GM23338 (cell line): ENCODE measurements at regions not wholly inside any gene's neighbourhood (a gene's known extent, or its start where the extent isn't known, plus 50 kb on each side); places are given as distances from the start of the nearest gene placed in this dataset.

Source experiments
- ATAC-seq: fragments of 200-7000 bp; cut with Tn5 transposase; 3 replicates; pipeline ENCODE4 v1.9.1; 2020
- DNase-seq: peaks from one replicate; pipeline ENCODE4 v3.0.0-alpha.2; 2015; ENCODE audit warnings: low spot score
- H2AFZ ChIP-seq: fragments of 200-600 bp; sonication (generic); 2 replicates; pipeline ENCODE4 v1.8.0; 2016; ENCODE audit warnings: antibody characterized with exemption, mild to moderate bottlenecking, moderate library complexity
- H3F3A ChIP-seq: fragments of 200-600 bp; sonication (generic); replicated peaks from 2 replicates; pipeline ENCODE4 v1.8.0; 2017; ENCODE audit warnings: antibody characterized with exemption, mixed run types, low read depth
- H3K27ac ChIP-seq: fragments of 200-600 bp; sonication (generic); 2 replicates; pipeline ENCODE4 v1.6.1; 2016; ENCODE audit warnings: low read depth
- H3K27me3 ChIP-seq: fragments of 200-600 bp; sonication (generic); 2 replicates; pipeline ENCODE4 v1.8.0; 2016; ENCODE audit warnings: mild to moderate bottlenecking, mixed run types, moderate library complexity; ENCODE audit not compliant: insufficient read depth
- H3K36me3 ChIP-seq: fragments of 200-600 bp; sonication (generic); 2 replicates; pipeline ENCODE4 v1.8.0; 2016; ENCODE audit warnings: mild to moderate bottlenecking; ENCODE audit not compliant: insufficient read depth
- H3K4me1 ChIP-seq: fragments of 200-600 bp; sonication (generic); 2 replicates; pipeline ENCODE4 v1.8.0; 2016; ENCODE audit warnings: mild to moderate bottlenecking, moderate library complexity; ENCODE audit not compliant: insufficient read depth
- H3K4me2 ChIP-seq: fragments of 200-600 bp; sonication (generic); 2 replicates; pipeline ENCODE4 v1.7.1; 2017; ENCODE audit warnings: mixed run types
- H3K4me3 ChIP-seq: fragments of 200-600 bp; sonication (generic); 2 replicates; pipeline ENCODE4 v1.6.1; 2016; ENCODE audit warnings: mixed run types
- H3K79me2 ChIP-seq: fragments of 200-600 bp; sonication (generic); replicated peaks from 2 replicates; pipeline ENCODE4 v1.8.0; 2017; ENCODE audit warnings: mild to moderate bottlenecking; ENCODE audit not compliant: insufficient read depth
- H3K9me2 ChIP-seq: fragments of 200-600 bp; sonication (generic); 2 replicates; pipeline ENCODE4 v1.8.0; 2017; ENCODE audit not compliant: insufficient read depth
- H4K20me1 ChIP-seq: fragments of 200-600 bp; sonication (generic); replicated peaks from 2 replicates; pipeline ENCODE4 v1.8.0; 2017; ENCODE audit warnings: mild to moderate bottlenecking; ENCODE audit not compliant: insufficient read depth
- H3K27ac Mint-ChIP-seq: 2 replicates; pipeline ENCODE4 v1.8.0; 2020; ENCODE audit warnings: inconsistent platforms, mild to moderate bottlenecking, moderate library complexity, mixed read lengths
- H3K27me3 Mint-ChIP-seq: 3 replicates; pipeline ENCODE4 v1.8.0; 2022; ENCODE audit warnings: low read depth, mild to moderate bottlenecking, moderate library complexity, mixed read lengths, inconsistent platforms; ENCODE audit not compliant: insufficient read depth, poor library complexity
- H3K36me3 Mint-ChIP-seq: 3 replicates; pipeline ENCODE4 v1.8.0; 2021; ENCODE audit warnings: low read depth, mild to moderate bottlenecking, inconsistent platforms, moderate library complexity, mixed read lengths
- H3K4me1 Mint-ChIP-seq: 3 replicates; pipeline ENCODE4 v1.8.0; 2020; ENCODE audit warnings: mild to moderate bottlenecking, inconsistent platforms, mixed read lengths
- H3K4me3 Mint-ChIP-seq: 3 replicates; pipeline ENCODE4 v1.8.0; 2021; ENCODE audit warnings: moderate library complexity, mild to moderate bottlenecking, inconsistent platforms, mixed read lengths
- H3K9me3 Mint-ChIP-seq: 3 replicates; pipeline ENCODE4 v1.8.0; 2020; ENCODE audit warnings: moderate library complexity, mild to moderate bottlenecking, inconsistent platforms, mixed read lengths
- CREB1 ChIP-seq: fragments of 250-450 bp; sonication (Bioruptor Pico); IDR thresholded peaks from 2 replicates; pipeline ENCODE4 v1.5.0; 2020; ENCODE audit warnings: low read depth, mild to moderate bottlenecking, moderate library complexity
- EZH2 ChIP-seq: fragments of 200-600 bp; sonication (generic); IDR thresholded peaks from one replicate; pipeline ENCODE4 v1.8.0; 2017; ENCODE audit warnings: antibody characterized with exemption, mild to moderate bottlenecking, low read depth; ENCODE audit not compliant: unreplicated experiment
- EZH2phosphoT487 ChIP-seq: fragments of 200-600 bp; sonication (generic); IDR thresholded peaks from one replicate; pipeline ENCODE4 v1.8.1; 2018; ENCODE audit warnings: antibody characterized with exemption; ENCODE audit not compliant: unreplicated experiment
- JUNB ChIP-seq: IDR thresholded peaks from one replicate; pipeline ENCODE4 v1.6.1; 2016; ENCODE audit warnings: antibody characterized with exemption; ENCODE audit not compliant: unreplicated experiment
- NANOG ChIP-seq: IDR thresholded peaks from 2 replicates; pipeline ENCODE4 v1.6.1; 2016; ENCODE audit warnings: antibody characterized with exemption, borderline replicate concordance
- POLR2AphosphoS5 ChIP-seq: IDR thresholded peaks from 2 replicates; pipeline ENCODE4 v1.6.1; 2016; ENCODE audit warnings: antibody characterized with exemption, low read depth
- STAT1 ChIP-seq: IDR thresholded peaks from one replicate; pipeline ENCODE4 v1.6.1; 2016; ENCODE audit warnings: antibody characterized with exemption; ENCODE audit not compliant: unreplicated experiment
- ZNF114 ChIP-seq: fragments of 250-450 bp; sonication (Bioruptor Pico); IDR thresholded peaks from 2 replicates; pipeline ENCODE4 v1.5.0; 2020; ENCODE audit warnings: mild to moderate bottlenecking, moderate library complexity
- ZNF331 ChIP-seq: fragments of 250-450 bp; sonication (Bioruptor Pico); IDR thresholded peaks from 2 replicates; pipeline ENCODE4 v1.5.0; 2020; ENCODE audit warnings: low read depth, mild to moderate bottlenecking, moderate library complexity
- TF ChIP-seq, protein P1 (sequence below): fragments of 250-450 bp; sonication (Bioruptor Pico); IDR thresholded peaks from 2 replicates; pipeline ENCODE4 v1.5.0; 2020; ENCODE audit warnings: mild to moderate bottlenecking, moderate library complexity
- TF ChIP-seq, protein P2 (sequence below): IDR thresholded peaks from one replicate; pipeline ENCODE4 v1.6.1; 2018; ENCODE audit warnings: antibody characterized with exemption; ENCODE audit not compliant: unreplicated experiment
- TF ChIP-seq, protein P3 (sequence below), 2 experiments: fragments of 200-600 bp in 1 of 2; sonication (generic) in 1 of 2; conservative IDR thresholded peaks; 2 replicates each; pipeline versions ENCODE4 v1.5.1 to v1.6.1; 2016 to 2017; ENCODE audit warnings: antibody characterized with exemption in 2 of 2, low read depth in 2 of 2, mild to moderate bottlenecking in 2 of 2, moderate library complexity in 1 of 2
- TF ChIP-seq, protein P4 (sequence below): IDR thresholded peaks from 2 replicates; pipeline ENCODE4 v1.6.1; 2016; ENCODE audit warnings: antibody characterized with exemption

DNA sequence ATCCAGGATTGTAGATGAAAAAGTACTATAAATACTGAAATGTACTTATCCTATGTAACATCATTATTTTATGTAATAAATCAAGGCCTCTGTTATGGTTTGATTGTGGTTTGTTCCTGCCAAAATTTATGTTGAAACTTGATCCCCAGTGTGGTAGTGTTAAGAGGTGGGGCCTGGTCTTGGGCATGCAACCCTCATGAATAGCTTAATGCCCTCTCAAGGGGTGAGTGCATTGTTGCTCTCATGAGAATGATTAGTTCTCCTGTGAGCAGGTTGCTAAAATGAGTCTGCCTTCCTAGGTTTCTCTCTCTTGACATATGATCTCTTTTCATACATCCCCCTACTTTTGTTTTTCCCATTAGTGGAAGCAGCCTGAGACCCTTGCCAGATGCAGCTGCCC lies 915.4 kb downstream of the TSN start:
- H3K36me3 ChIP-seq = no peaks in the 10 kb centered on the region
- H2AFZ ChIP-seq = no peak overlapping the region
- H4K20me1 ChIP-seq = no peaks in the 10 kb centered on the region
- H3K4me3 ChIP-seq = no peak overlapping the region
- H3K9me2 ChIP-seq = no peaks in the 10 kb centered on the region
- Mint-ChIP-seq H3K36me3 (no peaks in the 10 kb centered on the region), H3K9me3 (no peaks in the 10 kb centered on the region), H3K4me1 (peaks cover 10% of the 10 kb centered on the region), H3K27me3 (no peaks in the 10 kb centered on the region), H3K27ac (0 out of 2 replicates have a peak overlapping the region, but pooled peaks have one; percentile 4), H3K4me3 (no peak overlapping the region)
- DNase-seq (no peak), ATAC-seq (peak; percentile 53; the same call in 2 of the 3 replicates)
- no peaks in the 10 kb centered on the region for H3K79me2 ChIP-seq
- no peaks in the 10 kb centered on the region for H3K4me1 ChIP-seq
- TF ChIP-seq POLR2AphosphoS5 (no peak), EZH2 (no peak), JUNB (no peak), NANOG (no peak), ZNF331 (CRISPR knock-in tag) (no peak), STAT1 (no peak), CREB1 (CRISPR knock-in tag) (no peak), EZH2phosphoT487 (no peak), ZNF114 (CRISPR knock-in tag) (no peak)
- TF ChIP-seq, protein P1, sequence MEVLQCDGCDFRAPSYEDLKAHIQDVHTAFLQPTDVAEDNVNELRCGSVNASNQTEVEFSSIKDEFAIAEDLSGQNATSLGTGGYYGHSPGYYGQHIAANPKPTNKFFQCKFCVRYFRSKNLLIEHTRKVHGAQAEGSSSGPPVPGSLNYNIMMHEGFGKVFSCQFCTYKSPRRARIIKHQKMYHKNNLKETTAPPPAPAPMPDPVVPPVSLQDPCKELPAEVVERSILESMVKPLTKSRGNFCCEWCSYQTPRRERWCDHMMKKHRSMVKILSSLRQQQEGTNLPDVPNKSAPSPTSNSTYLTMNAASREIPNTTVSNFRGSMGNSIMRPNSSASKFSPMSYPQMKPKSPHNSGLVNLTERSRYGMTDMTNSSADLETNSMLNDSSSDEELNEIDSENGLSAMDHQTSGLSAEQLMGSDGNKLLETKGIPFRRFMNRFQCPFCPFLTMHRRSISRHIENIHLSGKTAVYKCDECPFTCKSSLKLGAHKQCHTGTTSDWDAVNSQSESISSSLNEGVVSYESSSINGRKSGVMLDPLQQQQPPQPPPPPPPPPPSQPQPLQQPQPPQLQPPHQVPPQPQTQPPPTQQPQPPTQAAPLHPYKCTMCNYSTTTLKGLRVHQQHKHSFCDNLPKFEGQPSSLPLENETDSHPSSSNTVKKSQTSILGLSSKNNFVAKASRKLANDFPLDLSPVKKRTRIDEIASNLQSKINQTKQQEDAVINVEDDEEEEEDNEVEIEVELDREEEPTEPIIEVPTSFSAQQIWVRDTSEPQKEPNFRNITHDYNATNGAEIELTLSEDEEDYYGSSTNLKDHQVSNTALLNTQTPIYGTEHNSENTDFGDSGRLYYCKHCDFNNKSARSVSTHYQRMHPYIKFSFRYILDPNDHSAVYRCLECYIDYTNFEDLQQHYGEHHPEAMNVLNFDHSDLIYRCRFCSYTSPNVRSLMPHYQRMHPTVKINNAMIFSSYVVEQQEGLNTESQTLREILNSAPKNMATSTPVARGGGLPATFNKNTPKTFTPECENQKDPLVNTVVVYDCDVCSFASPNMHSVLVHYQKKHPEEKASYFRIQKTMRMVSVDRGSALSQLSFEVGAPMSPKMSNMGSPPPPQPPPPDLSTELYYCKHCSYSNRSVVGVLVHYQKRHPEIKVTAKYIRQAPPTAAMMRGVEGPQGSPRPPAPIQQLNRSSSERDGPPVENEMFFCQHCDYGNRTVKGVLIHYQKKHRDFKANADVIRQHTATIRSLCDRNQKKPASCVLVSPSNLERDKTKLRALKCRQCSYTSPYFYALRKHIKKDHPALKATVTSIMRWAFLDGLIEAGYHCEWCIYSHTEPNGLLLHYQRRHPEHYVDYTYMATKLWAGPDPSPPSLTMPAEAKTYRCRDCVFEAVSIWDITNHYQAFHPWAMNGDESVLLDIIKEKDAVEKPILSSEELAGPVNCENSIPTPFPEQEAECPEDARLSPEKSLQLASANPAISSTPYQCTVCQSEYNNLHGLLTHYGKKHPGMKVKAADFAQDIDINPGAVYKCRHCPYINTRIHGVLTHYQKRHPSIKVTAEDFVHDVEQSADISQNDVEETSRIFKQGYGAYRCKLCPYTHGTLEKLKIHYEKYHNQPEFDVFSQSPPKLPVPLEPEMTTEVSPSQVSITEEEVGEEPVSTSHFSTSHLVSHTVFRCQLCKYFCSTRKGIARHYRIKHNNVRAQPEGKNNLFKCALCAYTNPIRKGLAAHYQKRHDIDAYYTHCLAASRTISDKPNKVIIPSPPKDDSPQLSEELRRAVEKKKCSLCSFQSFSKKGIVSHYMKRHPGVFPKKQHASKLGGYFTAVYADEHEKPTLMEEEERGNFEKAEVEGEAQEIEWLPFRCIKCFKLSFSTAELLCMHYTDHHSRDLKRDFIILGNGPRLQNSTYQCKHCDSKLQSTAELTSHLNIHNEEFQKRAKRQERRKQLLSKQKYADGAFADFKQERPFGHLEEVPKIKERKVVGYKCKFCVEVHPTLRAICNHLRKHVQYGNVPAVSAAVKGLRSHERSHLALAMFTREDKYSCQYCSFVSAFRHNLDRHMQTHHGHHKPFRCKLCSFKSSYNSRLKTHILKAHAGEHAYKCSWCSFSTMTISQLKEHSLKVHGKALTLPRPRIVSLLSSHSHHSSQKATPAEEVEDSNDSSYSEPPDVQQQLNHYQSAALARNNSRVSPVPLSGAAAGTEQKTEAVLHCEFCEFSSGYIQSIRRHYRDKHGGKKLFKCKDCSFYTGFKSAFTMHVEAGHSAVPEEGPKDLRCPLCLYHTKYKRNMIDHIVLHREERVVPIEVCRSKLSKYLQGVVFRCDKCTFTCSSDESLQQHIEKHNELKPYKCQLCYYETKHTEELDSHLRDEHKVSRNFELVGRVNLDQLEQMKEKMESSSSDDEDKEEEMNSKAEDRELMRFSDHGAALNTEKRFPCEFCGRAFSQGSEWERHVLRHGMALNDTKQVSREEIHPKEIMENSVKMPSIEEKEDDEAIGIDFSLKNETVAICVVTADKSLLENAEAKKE (CRISPR knock-in tag) = no peak
- TF ChIP-seq, protein P2, sequence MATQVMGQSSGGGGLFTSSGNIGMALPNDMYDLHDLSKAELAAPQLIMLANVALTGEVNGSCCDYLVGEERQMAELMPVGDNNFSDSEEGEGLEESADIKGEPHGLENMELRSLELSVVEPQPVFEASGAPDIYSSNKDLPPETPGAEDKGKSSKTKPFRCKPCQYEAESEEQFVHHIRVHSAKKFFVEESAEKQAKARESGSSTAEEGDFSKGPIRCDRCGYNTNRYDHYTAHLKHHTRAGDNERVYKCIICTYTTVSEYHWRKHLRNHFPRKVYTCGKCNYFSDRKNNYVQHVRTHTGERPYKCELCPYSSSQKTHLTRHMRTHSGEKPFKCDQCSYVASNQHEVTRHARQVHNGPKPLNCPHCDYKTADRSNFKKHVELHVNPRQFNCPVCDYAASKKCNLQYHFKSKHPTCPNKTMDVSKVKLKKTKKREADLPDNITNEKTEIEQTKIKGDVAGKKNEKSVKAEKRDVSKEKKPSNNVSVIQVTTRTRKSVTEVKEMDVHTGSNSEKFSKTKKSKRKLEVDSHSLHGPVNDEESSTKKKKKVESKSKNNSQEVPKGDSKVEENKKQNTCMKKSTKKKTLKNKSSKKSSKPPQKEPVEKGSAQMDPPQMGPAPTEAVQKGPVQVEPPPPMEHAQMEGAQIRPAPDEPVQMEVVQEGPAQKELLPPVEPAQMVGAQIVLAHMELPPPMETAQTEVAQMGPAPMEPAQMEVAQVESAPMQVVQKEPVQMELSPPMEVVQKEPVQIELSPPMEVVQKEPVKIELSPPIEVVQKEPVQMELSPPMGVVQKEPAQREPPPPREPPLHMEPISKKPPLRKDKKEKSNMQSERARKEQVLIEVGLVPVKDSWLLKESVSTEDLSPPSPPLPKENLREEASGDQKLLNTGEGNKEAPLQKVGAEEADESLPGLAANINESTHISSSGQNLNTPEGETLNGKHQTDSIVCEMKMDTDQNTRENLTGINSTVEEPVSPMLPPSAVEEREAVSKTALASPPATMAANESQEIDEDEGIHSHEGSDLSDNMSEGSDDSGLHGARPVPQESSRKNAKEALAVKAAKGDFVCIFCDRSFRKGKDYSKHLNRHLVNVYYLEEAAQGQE = no peak
- TF ChIP-seq, protein P3, sequence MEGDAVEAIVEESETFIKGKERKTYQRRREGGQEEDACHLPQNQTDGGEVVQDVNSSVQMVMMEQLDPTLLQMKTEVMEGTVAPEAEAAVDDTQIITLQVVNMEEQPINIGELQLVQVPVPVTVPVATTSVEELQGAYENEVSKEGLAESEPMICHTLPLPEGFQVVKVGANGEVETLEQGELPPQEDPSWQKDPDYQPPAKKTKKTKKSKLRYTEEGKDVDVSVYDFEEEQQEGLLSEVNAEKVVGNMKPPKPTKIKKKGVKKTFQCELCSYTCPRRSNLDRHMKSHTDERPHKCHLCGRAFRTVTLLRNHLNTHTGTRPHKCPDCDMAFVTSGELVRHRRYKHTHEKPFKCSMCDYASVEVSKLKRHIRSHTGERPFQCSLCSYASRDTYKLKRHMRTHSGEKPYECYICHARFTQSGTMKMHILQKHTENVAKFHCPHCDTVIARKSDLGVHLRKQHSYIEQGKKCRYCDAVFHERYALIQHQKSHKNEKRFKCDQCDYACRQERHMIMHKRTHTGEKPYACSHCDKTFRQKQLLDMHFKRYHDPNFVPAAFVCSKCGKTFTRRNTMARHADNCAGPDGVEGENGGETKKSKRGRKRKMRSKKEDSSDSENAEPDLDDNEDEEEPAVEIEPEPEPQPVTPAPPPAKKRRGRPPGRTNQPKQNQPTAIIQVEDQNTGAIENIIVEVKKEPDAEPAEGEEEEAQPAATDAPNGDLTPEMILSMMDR (conservative IDR thresholded peaks at IDR 0.05; ENCODE audit: low read depth in 2 of 2) = no peak
- TF ChIP-seq, protein P4, sequence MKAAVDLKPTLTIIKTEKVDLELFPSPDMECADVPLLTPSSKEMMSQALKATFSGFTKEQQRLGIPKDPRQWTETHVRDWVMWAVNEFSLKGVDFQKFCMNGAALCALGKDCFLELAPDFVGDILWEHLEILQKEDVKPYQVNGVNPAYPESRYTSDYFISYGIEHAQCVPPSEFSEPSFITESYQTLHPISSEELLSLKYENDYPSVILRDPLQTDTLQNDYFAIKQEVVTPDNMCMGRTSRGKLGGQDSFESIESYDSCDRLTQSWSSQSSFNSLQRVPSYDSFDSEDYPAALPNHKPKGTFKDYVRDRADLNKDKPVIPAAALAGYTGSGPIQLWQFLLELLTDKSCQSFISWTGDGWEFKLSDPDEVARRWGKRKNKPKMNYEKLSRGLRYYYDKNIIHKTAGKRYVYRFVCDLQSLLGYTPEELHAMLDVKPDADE = no peak
- no peaks in the 10 kb centered on the region for H3K27me3 ChIP-seq
- no peak overlapping the region for H3K27ac ChIP-seq
- no peaks in the 10 kb centered on the region for H3F3A ChIP-seq
- no peak overlapping the region for H3K4me2 ChIP-seq
